GM21423 (cell line): ENCODE measurements at regions not wholly inside any gene's neighbourhood (a gene's known extent, or its start where the extent isn't known, plus 50 kb on each side); places are given as distances from the start of the nearest gene placed in this dataset.
"Not testable (repeated sequence)": the region's sequence is repeated elsewhere in the genome, so short reads cannot be mapped to it uniquely, and the experiment has no call there.

ENCODE experiments used
- ATAC-seq: cut with Tn5 transposase; IDR thresholded peaks from one replicate; pipeline ENCODE4 v1.9.1; 2021; ENCODE audit warnings: mild to moderate bottlenecking, moderate library complexity; ENCODE audit not compliant: unreplicated experiment

GRCh38 chr5:168143521-168143920, 147.9 kb upstream of the WWC1 start:
- not testable (repeated sequence) for ATAC-seq

- no peak for ATAC-seq
Measured at GRCh38 chr5:168147106-168147505, 144.3 kb upstream of the WWC1 start.

- no peak for ATAC-seq
Measured at GRCh38 chr5:168147568-168148360, 143.7 kb upstream of the WWC1 start.

- no peak for ATAC-seq
Measured at GRCh38 chr5:168151041-168151440, 140.4 kb upstream of the WWC1 start.

GRCh38 chr5:168152660-168153059, 138.8 kb upstream of the WWC1 start:
- ATAC-seq, result no peak

GRCh38 chr5:168153263-168153875, 138.1 kb upstream of the WWC1 start:
- no peak for ATAC-seq

GRCh38 chr5:168153876-168154270, 137.6 kb upstream of the WWC1 start:
- no peak for ATAC-seq

- ATAC-seq, result no peak
Measured at GRCh38 chr5:168155585-168155984, 135.9 kb upstream of the WWC1 start.

GRCh38 chr5:168156170-168156569, 135.3 kb upstream of the WWC1 start:
- no peak for ATAC-seq

- ATAC-seq, result no peak
Measured at GRCh38 chr5:168157141-168157540, 134.3 kb upstream of the WWC1 start.

GRCh38 chr5:168159425-168159824, 132.0 kb upstream of the WWC1 start:
- no peak for ATAC-seq

GRCh38 chr5:168162464-168162863, 129.0 kb upstream of the WWC1 start:
- no peak for ATAC-seq

GRCh38 chr5:168163966-168164365, 127.5 kb upstream of the WWC1 start:
- ATAC-seq, result no peak

- no peak for ATAC-seq
Measured at GRCh38 chr5:168165221-168165914, 126.1 kb upstream of the WWC1 start.

GRCh38 chr5:168165977-168166376, 125.5 kb upstream of the WWC1 start:
- ATAC-seq, result no peak

- no peak for ATAC-seq
Measured at GRCh38 chr5:168167338-168167737, 124.1 kb upstream of the WWC1 start.

- ATAC-seq, result no peak
Measured at GRCh38 chr5:168168978-168169698, 122.3 kb upstream of the WWC1 start.

- ATAC-seq, result no peak
Measured at GRCh38 chr5:168169791-168170190, 121.7 kb upstream of the WWC1 start.

GRCh38 chr5:168171901-168172759, 119.3 kb upstream of the WWC1 start:
- ATAC-seq, result no peak

GRCh38 chr5:168172760-168173223, 118.7 kb upstream of the WWC1 start:
- ATAC-seq, result no peak
